SKM-1 (cell line): ENCODE measurements at regions not wholly inside any gene's neighbourhood (a gene's known extent, or its start where the extent isn't known, plus 50 kb on each side); places are given as distances from the start of the nearest gene placed in this dataset.

Experiments
- DNase-seq: peaks from one replicate; lab custom pipeline; 2025; ENCODE audit not compliant: unreplicated experiment; lab: John Stamatoyannopoulos, UW

DNA sequence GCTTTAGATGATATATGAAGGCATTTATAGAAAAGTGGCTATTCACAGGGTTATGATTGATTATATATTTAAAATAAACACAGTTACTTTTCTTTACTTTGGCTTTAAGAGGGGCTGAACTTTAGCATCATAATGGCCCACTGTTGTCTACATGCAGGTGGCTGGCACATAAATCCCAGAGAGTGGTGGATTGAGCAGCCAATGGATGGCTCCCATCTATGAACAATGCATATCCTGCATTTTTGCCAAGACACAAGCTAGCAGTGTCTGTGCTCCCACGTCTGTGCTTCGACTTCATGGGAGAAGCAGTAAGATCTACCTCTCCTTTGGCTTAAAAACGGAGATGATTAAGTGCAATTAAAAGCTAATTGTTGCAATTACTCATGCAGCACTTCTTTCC, 373.2 kb upstream of the CDH11 start:
- DNase-seq = no peak

DNA sequence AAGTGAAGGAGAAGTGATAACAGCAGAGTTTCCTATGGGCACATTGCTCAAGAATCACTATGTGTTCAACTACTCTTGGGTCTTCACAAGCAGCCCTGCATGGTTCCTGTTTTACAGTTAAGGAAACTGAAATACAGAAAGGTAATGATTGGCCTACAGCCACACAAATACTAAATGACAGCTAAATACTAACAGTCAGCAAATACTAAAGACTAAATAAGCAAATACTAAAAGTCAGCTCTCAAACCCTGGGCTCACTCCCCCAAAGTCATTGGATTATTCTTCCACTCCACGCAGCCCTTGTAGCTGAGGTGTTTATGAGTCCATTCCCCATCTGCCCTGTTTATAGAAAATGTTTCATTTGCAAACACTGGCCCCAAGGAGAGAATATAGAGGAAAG, 372.7 kb upstream of the CDH11 start:
- DNase-seq = no peak

DNA sequence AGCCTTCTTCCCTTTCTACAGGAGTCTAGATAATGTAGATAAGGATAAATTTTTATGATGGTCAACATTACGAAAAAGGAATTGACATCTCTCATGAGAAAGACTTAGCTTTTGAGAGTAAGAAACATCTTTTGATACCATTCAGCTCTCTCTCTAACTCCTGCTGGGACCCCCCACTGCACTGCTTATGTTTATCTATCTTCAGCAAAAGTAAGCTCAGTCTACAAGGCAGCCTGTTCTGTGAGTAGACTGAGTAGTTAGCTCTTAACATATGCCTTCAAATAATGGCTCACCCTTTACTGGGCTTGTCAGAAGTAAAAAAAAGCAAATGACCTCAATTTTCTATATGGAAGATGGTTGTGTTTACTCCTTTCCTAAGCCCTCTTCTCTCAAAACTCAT, 372.2 kb upstream of the CDH11 start:
- no peak for DNase-seq

DNA sequence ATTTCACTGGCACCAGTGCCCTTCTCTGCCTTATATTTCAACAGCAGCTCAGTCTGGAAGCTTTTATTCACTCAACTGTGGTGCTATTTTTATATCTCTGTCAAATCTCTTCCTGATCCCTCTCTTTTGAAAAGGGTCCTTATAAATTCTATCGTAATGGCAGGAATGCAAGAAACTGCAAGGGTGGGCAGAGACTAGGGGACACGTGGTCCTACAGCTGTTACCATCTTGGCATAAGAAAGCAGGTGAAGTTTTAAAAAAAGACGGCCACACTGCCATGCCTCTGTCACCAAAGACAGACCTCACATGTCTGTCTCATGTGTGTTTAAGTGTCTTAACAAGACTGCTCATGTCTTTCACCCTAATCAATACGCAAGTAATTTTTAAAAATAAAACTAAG, 368.4 kb upstream of the CDH11 start:
- DNase-seq = no peak

DNA sequence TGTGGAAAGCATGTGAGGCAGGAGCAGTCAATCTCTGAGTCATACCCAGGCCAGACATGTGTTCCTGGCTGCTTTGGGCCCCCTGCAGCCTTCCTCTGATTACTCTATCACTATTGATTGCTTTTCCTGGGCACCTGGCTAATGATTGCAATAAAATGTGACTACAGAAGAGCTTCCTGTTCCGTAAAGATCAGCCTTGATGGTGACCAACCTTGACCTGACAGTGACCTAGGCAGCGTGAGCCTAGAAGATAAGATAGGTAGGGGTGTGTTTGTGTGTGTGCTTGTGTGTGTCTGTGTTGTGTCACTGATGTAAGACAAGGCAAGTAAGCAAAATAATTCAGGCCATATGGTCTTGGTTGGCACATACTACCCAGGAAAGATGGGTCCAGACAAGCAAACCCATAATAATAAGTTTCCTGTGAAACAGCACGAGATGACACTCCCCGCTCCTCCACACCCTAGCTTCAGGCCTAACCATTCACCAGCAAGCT, 367.7 kb upstream of the CDH11 start:
- no peak for DNase-seq

DNA sequence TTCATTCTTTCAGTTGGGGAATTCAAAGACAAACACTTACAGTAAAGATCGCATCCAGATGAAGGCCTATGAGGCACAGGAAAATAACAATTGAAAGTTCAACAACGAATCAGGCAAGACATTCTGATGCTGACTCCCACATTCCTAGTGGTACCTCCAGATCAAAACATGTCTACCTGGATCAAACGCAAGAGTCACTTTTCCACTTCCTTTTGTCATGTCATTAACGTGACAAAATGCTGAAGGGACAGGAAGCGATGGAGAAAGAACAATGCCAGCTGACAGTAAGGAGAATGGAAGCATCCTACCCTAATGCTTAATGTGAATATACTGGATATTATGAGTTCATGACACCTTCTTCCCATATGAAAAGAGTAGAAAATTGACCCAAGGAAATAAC, 365.4 kb upstream of the CDH11 start:
- DNase-seq = no peak

DNA sequence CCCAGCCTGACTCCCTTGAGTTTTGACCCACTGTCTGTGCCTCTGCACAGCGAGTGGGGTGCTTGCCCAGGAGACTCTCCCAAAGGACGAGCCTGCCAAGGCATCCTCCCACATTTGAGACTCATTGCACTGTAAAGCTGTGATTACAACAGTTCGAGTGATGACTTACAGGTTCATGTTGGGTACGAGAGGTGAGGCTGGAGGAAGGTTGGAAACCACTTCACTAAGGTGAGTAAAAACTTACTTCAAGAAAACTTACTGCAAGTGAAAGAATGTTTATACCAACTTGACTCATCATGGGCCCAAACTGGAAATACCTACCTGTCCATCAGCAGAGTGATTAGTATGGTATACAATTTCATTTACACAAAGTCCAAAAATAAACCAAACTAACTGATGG, 360.1 kb upstream of the CDH11 start:
- DNase-seq = no peak

DNA sequence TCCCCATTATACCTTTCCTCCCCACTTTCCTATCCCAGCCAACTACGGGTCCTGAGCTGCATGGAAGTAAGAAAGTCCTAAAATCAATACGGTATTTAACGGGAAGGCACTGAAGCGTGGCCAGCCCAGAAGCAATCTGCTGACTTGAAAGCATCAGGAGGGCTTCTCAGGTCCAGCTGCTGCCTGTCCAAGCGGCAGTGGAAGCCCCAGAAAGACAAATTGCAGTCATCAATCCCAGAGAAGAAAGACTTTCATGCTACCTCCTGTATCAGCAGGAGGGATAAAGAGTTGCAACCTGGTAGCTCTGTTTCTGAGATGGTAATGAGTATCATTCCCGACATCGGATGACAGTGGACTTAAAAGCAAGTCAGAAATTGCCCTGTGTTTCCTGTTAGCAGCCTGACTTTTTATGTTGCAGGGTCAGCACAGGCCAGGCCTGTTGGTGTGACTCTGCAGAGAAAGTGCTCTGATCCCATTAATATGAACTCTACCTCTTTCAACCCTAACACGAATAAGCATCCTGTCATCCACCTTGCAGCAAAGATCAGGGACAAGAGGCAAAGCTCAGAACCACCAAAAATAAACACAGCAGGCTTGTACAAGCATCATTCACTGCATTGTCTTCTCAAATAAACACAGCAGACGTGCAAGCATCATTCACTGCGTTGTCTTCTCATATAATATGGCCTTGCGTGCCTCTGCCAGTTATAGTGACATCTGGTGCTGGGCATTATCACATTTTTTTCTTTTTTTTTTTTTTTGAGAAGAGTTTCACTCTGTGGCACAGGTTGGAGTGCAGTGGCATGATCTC, 358.6 kb upstream of the CDH11 start:
- DNase-seq = no peak

DNA sequence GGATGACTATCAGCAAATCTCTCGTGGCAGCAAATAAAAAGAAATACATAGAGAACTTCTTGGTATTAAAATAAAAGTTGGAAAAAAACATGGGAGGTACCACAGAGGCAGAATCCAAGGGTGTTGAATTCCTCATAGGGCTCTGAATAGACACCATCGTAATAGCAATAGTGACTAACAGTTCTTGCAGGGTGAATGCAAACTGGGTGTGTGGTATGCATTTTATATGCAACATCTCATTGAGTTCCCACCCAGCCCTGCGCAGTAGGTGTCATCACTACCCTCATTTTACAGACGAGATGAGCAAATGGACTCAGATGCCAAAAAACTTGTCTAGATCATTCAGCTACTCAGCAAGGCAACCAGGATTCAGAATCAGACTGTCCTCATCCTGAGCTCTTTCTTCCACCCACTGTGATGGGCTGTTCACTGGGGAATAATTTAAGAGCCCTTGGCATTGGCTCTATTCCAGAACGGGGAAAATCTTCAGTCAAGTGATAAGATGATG, 354.6 kb upstream of the CDH11 start:
- no peak for DNase-seq

DNA sequence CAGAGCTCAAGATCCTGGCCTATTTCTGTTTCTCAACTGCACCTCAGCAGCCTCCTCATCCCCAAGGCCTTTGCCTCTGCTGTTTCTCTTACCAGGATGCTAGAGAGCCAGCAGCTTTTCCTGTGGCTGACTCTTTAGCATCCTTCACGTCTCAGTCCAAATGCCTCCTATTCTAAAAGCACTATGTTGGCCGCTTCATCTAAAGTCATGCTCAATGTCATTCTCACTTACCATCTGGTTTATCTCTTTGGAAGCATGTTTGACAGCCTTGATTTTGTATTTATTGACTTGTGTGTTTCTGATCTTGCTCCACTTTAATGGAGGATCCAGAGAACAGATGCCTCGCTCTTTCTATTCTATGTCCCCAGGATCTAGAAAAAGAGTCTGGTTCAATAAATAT, 351.8 kb upstream of the CDH11 start:
- DNase-seq = no peak

DNA sequence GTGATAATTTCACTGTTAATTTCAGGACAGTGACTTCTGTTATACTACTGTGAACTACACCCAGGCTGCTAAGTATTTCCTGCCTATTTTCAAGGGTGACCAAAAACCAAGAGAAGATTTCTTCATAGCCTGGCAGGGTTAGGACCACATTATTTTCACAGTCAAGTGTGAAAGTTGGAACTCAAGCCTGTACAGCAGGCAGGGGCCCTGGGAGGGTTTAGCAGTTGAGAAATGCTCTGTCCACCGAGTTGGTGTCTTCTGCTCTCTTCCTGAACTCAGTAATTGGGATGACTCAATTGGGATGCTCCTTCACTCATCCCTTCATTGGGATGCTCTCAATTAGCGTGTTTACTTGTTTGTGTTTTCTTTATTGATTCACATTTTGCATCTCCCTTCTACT, 347.3 kb upstream of the CDH11 start:
- DNase-seq = no peak

DNA sequence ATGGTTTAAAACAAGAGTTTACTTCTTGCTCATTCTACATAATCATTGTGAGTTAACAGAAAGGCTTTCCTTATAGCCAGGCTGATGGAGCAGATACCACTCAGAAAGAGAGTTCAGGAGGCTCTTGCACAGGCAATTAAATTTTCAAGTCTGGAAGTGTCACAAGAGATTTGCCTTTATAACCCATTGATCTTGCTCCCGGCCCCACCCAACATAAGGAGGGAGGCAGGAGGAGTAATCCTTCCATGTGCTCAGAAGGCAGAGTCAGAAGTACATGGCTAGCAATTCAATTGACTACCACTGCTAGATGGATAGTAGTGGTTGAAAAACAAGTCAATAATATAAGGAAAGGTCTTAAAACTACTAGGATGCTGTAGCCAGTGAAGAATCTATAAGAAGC, 346.3 kb upstream of the CDH11 start:
- no peak for DNase-seq

DNA sequence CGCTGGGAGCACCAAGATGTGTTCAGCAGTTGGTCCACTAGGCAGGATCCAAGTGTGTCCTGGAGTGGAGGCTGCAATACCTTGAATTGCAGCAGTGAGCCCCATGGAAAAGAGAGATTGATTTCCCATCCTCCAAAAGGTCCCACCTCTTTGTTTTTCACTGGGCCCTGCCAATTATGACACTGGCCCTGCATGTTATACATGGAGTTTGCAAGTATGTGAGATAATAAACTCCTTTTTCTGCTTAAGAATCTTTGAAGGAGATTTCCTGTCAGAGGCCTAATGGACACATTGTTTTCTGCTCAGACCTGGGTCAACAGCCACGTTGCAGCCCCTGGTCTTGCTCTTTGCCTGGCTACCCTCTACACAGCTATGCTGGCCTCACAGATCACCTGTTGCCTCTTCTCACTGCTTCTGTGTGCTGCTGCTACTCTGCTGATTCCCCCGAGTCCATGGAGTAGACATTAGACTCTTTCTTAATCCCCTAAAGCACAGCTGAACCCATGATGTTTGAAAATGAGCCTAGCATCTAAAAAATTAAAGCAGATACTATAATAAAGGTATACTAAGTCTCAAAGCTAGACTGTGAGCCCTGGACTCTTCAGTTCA, 341.9 kb upstream of the CDH11 start:
- no peak for DNase-seq

DNA sequence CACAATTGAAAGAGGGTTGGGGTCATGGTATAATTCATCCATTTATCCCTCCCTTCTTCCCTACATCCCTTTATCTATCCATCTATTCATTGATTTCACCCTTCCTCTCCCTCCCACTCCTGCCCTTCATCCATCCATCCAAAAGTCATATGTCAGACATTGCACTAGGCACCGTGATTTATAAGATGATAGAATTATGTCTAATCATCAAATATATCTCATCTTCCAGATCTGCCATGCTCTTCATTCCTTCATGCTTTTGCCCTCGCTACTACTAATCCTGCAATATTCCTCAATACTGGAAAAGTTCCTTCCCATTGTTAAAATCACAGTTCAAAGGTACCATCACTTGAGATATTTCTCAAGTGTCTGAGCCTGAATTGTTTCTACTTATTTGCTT, 335.2 kb upstream of the CDH11 start:
- no peak for DNase-seq

DNA sequence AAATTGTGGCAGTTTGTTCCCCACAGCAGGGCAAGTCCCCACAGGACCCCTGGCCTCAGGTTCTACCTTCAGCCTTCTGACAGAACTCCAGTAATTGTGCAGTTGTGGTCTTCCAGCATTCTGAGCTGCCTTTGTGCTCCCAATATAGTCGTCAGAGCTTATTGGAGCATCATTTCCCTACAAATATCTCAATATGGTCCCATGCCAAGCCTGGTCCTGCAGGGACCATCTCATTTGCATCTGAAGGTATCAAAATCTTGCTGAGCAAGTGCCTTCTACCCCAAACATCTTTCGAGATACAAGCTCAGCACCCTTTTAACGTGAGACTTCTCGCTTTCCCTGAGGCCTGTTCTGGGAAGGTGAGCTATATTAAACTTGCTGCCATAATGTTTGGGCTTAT, 333.9 kb upstream of the CDH11 start:
- DNase-seq = no peak

DNA sequence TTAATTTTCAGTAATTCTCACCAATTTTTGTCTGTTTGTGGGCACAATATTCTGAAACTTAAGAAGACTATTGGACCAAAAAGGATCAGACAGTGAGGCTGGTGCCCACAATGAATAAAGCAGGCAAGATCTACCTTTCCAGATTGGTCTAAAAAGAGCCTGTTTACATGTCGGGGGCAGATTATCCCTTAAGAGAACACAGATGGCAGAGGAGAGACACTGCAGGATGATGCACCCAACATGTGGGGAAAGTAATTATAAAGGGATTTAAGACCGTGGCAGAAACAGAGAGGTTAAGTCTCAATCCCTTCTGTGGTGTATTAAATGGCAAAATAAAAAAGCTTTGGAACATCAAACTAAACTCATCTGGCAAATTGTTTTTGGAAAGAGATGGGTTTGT, 331.8 kb upstream of the CDH11 start:
- no peak for DNase-seq

DNA sequence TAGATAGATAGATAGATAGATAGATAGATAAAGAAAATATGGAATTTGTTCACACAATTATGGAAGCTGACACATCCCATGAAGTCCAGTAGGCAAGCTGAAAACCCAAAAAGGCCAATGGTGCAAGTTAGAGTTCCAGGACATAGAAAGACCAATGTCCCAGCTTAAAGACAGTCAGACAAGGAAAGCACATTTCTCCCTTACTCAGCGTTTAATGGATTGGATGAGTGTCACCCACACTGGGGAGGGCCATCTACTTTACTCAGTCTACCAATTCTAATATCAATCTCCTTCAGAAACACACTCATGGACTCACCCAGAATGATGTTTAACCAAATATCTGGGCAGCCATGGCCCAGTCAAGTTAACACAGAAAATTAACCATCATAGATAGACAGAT, 327.7 kb upstream of the CDH11 start:
- no peak for DNase-seq

DNA sequence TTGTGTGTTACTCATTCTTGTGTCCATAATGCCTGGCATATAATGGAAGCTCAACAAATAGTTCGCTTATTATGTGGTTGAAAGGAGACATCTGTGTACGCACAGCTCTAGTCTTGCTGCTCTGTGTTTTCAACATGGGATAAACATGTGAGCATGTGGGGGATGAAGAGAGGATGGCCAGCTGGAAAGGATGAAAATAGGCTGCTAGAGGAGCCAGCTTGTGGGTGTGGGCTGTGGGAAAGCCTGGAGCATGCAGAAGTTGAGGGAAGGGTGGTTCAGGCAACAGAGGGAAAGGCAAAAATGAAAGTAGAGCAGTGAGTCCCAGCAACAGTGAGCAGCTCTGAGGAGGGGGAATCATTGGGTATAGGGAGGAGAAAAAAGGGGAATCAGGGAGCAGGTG, 324.6 kb upstream of the CDH11 start:
- no peak for DNase-seq

DNA sequence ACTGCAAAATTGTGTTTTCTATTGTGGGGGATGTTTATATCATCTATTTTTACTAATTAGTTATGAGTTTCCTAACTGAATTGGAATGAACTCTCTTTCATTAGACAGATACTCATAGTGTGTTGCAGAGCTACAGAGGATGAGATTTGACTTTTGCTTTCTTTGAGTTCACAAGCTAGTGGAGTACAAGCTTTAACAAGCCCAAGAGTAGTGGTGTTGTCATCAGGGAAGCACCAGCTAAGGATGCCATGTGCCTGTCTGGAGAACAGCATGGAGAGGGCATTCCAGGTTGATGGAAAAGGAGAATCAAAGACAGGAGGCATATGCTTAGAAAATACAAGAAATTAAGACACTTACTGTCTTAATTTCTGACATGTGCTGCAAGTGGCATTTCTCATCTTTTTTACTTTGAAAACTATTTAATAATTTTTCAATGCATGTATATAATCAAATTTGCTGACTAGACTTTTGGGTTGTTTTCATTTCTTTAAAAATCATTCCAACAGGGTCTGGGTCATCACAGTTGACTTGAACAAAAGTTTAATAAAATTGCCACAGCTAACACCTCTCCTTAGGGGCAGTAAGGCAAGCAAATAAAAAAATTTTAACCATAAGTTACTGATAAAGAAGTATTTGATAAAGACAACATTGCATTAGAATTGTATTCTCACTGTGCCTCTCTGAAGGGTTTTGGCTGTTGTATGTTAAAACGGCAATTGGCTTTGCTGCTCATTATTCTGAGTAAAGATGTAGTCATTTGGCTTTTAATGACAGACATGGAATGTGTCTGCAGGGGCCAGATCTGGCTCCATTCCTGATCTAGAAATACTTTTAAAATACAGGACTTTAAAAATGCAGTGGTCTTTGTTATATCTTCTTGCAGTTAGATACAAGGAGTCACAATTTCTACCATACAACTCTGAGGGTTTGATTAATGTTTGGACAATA, 323.7 kb upstream of the CDH11 start:
- no peak for DNase-seq

DNA sequence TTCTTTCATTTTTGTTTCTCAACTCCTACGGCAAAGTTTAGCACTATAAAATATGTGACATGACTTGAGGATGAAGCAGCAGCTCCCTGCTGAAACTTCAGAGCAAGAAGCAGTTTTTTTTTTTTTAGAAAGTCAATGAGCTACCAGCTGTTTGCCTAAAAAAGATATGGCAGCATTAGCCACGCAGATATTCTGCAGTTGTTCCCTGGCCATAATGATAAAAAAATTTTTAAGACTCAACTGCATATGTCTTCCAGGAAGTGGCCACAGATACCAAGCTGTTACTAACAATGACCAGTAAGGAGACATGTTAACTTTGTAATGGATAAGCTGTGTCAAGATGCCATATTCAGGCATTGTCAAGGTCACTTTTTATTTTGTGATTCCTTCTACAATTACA, 319.6 kb upstream of the CDH11 start:
- no peak for DNase-seq

DNA sequence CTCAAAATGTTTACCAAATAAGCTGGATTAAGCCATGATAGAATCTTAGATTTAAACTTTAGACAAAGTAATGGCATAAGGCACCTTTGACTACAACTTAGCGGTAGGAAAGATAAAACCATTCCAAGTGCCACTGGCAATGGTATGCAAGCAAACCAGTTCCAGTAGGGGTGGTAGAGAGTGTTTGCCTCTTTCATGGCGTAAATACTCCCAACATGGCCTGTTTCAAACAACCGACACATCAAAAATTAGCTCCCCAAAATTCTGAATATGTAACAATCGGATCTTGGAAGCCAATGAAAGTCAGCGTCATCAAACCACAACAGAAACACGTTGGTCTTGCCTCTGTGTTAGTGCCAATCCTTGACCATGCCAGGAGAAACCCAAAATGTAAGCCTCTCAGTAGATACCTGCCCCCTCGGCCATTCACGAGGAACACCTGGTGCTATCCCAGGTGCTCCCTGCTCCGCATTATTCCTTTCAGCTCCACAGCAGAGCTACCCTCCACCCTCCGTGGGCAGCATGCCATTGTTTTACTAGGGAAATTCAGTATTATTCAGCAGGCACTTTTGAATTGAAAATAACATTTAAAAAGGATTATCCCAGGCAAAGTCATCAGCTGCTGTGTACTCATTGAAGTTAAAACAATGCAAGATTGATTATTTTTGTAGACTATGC, 307.8 kb upstream of the CDH11 start:
- DNase-seq = no peak
